HepG2 (cell line): ENCODE measurements at regions not wholly inside any gene's neighbourhood (a gene's known extent, or its start where the extent isn't known, plus 50 kb on each side); places are given as distances from the start of the nearest gene placed in this dataset.

Source experiments
- CBX2 ChIP-seq, 2 experiments: fragments of 200-600 bp in 1 of 2; sonication (generic); formaldehyde crosslinking in 1 of 2; IDR thresholded peaks; 2 replicates each; pipeline versions ENCODE4 v1.7.0 to v1.8.1; 2018 to 2022; ENCODE audit warnings: low read depth in 2 of 2, low read length in 1 of 2, mild to moderate bottlenecking in 1 of 2, missing genetic modification reagents in 1 of 2
- CSRNP2 ChIP-seq: sonication (generic); formaldehyde crosslinking; conservative IDR thresholded peaks from 2 replicates; pipeline ENCODE4 v1.8.0; 2022; ENCODE audit warnings: low read depth, missing genetic modification reagents
- HOXA3 ChIP-seq: sonication (generic); formaldehyde crosslinking; IDR thresholded peaks from 2 replicates; pipeline ENCODE4 v1.5.0; 2020; ENCODE audit warnings: missing genetic modification reagents
- MAX ChIP-seq: IDR thresholded peaks from 2 replicates; pipeline ENCODE4 v1.6.1; 2012; ENCODE audit warnings: inconsistent platforms
- MED1 ChIP-seq: sonication (generic); formaldehyde crosslinking; IDR thresholded peaks from 2 replicates; pipeline ENCODE4 v1.4.0; 2020; ENCODE audit warnings: missing genetic modification reagents
- NCOR1 ChIP-seq: fragments of 200-600 bp; sonication (generic); IDR thresholded peaks from 2 replicates; pipeline ENCODE4 v1.7.0; 2017; ENCODE audit warnings: antibody characterized with exemption, low read length, borderline replicate concordance
- SOX13 ChIP-seq, 3 experiments: fragments of 450-650 bp in 1 of 3; sonication (generic) in 1 of 3; formaldehyde crosslinking in 1 of 3; IDR thresholded peaks in 2 of 3; conservative IDR thresholded peaks in 1 of 3; 2 replicates each; pipeline versions ENCODE4 v1.5.0 to v1.6.1; 2016 to 2020; ENCODE audit warnings: antibody characterized with exemption in 1 of 3, mild to moderate bottlenecking in 1 of 3, missing compliant biosample characterization in 1 of 3, missing genetic modification reagents in 1 of 3, moderate library complexity in 1 of 3
- TSC22D2 ChIP-seq: sonication (generic); formaldehyde crosslinking; IDR thresholded peaks from 2 replicates; pipeline ENCODE4 v1.5.1; 2020; ENCODE audit warnings: missing genetic modification reagents, mild to moderate bottlenecking, borderline replicate concordance
- ZBTB7B ChIP-seq: sonication (generic); formaldehyde crosslinking; IDR thresholded peaks from 2 replicates; pipeline ENCODE4 v1.4.0; 2020; ENCODE audit warnings: missing genetic modification reagents
- ZNF331 ChIP-seq: sonication (generic); formaldehyde crosslinking; IDR thresholded peaks from 2 replicates; pipeline ENCODE4 v1.4.0; 2020; ENCODE audit warnings: missing genetic modification reagents
- ZNF383 ChIP-seq: sonication (generic); formaldehyde crosslinking; IDR thresholded peaks from 2 replicates; pipeline ENCODE4 v1.4.0; 2020; ENCODE audit warnings: missing genetic modification reagents, mild to moderate bottlenecking, borderline replicate concordance
- ZNF430 ChIP-seq: sonication (generic); formaldehyde crosslinking; IDR thresholded peaks from 2 replicates; pipeline ENCODE4 v1.9.0; 2021; ENCODE audit warnings: mild to moderate bottlenecking, missing genetic modification reagents
- ZNF687 ChIP-seq: sonication (generic); formaldehyde crosslinking; IDR thresholded peaks from 2 replicates; pipeline ENCODE4 v1.5.1; 2020; ENCODE audit warnings: mild to moderate bottlenecking, missing genetic modification reagents, moderate library complexity
- TF ChIP-seq, protein P1 (sequence below): sonication (generic); IDR thresholded peaks from 2 replicates; pipeline ENCODE4 v1.6.1; 2016; ENCODE audit warnings: low read depth, borderline replicate concordance
- TF ChIP-seq, protein P2 (sequence below): sonication (generic); formaldehyde crosslinking; IDR thresholded peaks from 2 replicates; pipeline ENCODE4 v1.5.1; 2020; ENCODE audit warnings: mild to moderate bottlenecking, missing genetic modification reagents, moderate library complexity
- TF ChIP-seq, protein P3 (sequence below): sonication (generic); formaldehyde crosslinking; IDR thresholded peaks from 2 replicates; pipeline ENCODE4 v1.8.0; 2022; ENCODE audit warnings: missing genetic modification reagents, mild to moderate bottlenecking, inconsistent platforms, borderline replicate concordance
- TF ChIP-seq, protein P4 (sequence below): IDR thresholded peaks from 2 replicates; pipeline ENCODE4 v1.6.1; 2016; ENCODE audit warnings: mild to moderate bottlenecking, missing biosample characterization, missing genetic modification reagents

GRCh38 chr4:158020176-158020575, 152.6 kb downstream of the GASK1B start (continued):
- TF ChIP-seq ZNF331 (CRISPR knock-in tag): peak; percentile 23; the same call in 1 of the 2 replicates
- no peak for TF ChIP-seq CSRNP2 (CRISPR knock-in tag)
- no peak for TF ChIP-seq ZNF687 (CRISPR knock-in tag)
- no peak for TF ChIP-seq MAX
- TF ChIP-seq ZBTB7B (CRISPR knock-in tag): no peak
- no peak for TF ChIP-seq HOXA3 (CRISPR knock-in tag)
- no peak for TF ChIP-seq CBX2 (IDR thresholded peaks at IDR 0.05; ENCODE audit: low read depth, low read length)
- TF ChIP-seq CBX2 (CRISPR knock-in tag; IDR thresholded peaks at IDR 0.05; ENCODE audit: low read depth): no peak
- TF ChIP-seq ZNF430 (CRISPR knock-in tag): no peak
- TF ChIP-seq, protein P1, sequence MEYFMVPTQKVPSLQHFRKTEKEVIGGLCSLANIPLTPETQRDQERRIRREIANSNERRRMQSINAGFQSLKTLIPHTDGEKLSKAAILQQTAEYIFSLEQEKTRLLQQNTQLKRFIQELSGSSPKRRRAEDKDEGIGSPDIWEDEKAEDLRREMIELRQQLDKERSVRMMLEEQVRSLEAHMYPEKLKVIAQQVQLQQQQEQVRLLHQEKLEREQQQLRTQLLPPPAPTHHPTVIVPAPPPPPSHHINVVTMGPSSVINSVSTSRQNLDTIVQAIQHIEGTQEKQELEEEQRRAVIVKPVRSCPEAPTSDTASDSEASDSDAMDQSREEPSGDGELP: peak; percentile 95
- TF ChIP-seq ZNF383 (CRISPR knock-in tag): no peak
- TF ChIP-seq, protein P2, sequence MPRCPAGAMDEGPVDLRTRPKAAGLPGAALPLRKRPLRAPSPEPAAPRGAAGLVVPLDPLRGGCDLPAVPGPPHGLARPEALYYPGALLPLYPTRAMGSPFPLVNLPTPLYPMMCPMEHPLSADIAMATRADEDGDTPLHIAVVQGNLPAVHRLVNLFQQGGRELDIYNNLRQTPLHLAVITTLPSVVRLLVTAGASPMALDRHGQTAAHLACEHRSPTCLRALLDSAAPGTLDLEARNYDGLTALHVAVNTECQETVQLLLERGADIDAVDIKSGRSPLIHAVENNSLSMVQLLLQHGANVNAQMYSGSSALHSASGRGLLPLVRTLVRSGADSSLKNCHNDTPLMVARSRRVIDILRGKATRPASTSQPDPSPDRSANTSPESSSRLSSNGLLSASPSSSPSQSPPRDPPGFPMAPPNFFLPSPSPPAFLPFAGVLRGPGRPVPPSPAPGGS: no peak
- TF ChIP-seq NCOR1: peak; percentile 42; the same call in 1 of the 2 replicates
- TF ChIP-seq, protein P3, sequence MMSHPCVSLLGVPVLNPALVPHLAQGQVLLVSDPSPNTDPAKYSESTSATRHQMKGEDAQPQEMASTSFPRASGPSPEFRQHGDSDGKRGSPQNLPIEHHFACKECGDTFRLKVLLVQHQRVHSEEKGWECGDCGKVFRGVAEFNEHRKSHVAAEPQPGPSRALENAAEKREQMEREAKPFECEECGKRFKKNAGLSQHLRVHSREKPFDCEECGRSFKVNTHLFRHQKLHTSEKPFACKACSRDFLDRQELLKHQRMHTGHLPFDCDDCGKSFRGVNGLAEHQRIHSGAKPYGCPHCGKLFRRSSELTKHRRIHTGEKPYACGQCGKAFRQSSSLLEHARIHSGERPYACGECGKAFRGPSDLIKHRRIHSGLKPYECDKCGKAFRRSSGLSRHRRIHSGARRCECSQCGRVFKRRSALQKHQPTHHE (CRISPR knock-in tag): no peak
- TF ChIP-seq MED1 (CRISPR knock-in tag): peak; percentile 71
- TF ChIP-seq SOX13 (IDR thresholded peaks at IDR 0.05): 0 out of 2 replicates have a peak, but pooled peaks have one; percentile 11
- peak in 1 of 2 experiments; percentile 88; a peak in 2 of 4 replicates for TF ChIP-seq SOX13 (CRISPR knock-in tag; conservative IDR thresholded peaks at IDR 0.05 in 1 of 2, IDR thresholded peaks at IDR 0.05 in 1 of 2)
- TF ChIP-seq TSC22D2 (CRISPR knock-in tag): no peak
- TF ChIP-seq, protein P4, sequence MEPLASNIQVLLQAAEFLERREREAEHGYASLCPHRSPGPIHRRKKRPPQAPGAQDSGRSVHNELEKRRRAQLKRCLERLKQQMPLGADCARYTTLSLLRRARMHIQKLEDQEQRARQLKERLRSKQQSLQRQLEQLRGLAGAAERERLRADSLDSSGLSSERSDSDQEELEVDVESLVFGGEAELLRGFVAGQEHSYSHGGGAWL (CRISPR knock-in tag): no peak
